Astrocyte (in vitro differentiated cells and primary cell): ENCODE measurements at regions not wholly inside any gene's neighbourhood (a gene's known extent, or its start where the extent isn't known, plus 50 kb on each side); places are given as distances from the start of the nearest gene placed in this dataset.

Experiments
- DNase-seq: peaks from one replicate; pipeline ENCODE4 v3.0.0-alpha.2; 2010; ENCODE audit warnings: low read depth
- FAIRE-seq: peaks from 2 replicates; lab custom pipeline; 2011; peaks lifted over from hg19 to GRCh38; lab: Jason Lieb, UNC
- H2AFZ ChIP-seq: 2 replicates; pipeline ENCODE4 v1.6.0; 2012; ENCODE audit warnings: low read depth, low read length, inconsistent platforms
- H3K27ac ChIP-seq: 2 replicates; pipeline ENCODE4 v1.5.1; 2011; ENCODE audit warnings: low read depth, low read length, inconsistent platforms
- H3K27me3 ChIP-seq: 2 replicates; pipeline ENCODE4 v1.6.0; 2011; ENCODE audit warnings: low read length, inconsistent platforms; ENCODE audit not compliant: insufficient read depth
- H3K36me3 ChIP-seq: 2 replicates; pipeline ENCODE4 v1.5.1; 2011; ENCODE audit warnings: low read length, inconsistent platforms; ENCODE audit not compliant: insufficient read depth
- H3K4me1 ChIP-seq: 2 replicates; pipeline ENCODE4 v1.5.1; 2011; ENCODE audit warnings: low read length, inconsistent platforms; ENCODE audit not compliant: insufficient read depth
- H3K4me2 ChIP-seq: 2 replicates; pipeline ENCODE4 v1.6.0; 2012; ENCODE audit warnings: low read length, inconsistent platforms
- H3K4me3 ChIP-seq: 2 replicates; pipeline ENCODE4 v1.5.1; 2011; ENCODE audit warnings: low read depth, mild to moderate bottlenecking, low read length, inconsistent platforms; ENCODE audit not compliant: insufficient read depth
- H3K79me2 ChIP-seq: 2 replicates; pipeline ENCODE4 v1.6.0; 2012; ENCODE audit warnings: mild to moderate bottlenecking, low read length, inconsistent platforms; ENCODE audit not compliant: insufficient read depth
- H3K9ac ChIP-seq: 2 replicates; pipeline ENCODE4 v1.6.0; 2012; ENCODE audit warnings: mild to moderate bottlenecking, low read length, inconsistent platforms
- H3K9me3 ChIP-seq: 2 replicates; pipeline ENCODE4 v1.5.1; 2012; ENCODE audit warnings: low read depth, mild to moderate bottlenecking, low read length, inconsistent platforms; ENCODE audit not compliant: insufficient read depth
- H4K20me1 ChIP-seq: 2 replicates; pipeline ENCODE4 v1.6.0; 2012; ENCODE audit warnings: low read length, inconsistent platforms; ENCODE audit not compliant: insufficient read depth
- H3K27ac Mint-ChIP-seq: one replicate; pipeline ENCODE4 v1.8.0; 2021; ENCODE audit warnings: mild to moderate bottlenecking, mixed read lengths; ENCODE audit not compliant: unreplicated experiment
- H3K27me3 Mint-ChIP-seq: one replicate; pipeline ENCODE4 v1.8.0; 2021; ENCODE audit warnings: low read depth, mixed read lengths; ENCODE audit not compliant: unreplicated experiment
- H3K36me3 Mint-ChIP-seq: one replicate; pipeline ENCODE4 v1.8.0; 2021; ENCODE audit warnings: low read depth, mixed read lengths; ENCODE audit not compliant: unreplicated experiment
- H3K4me1 Mint-ChIP-seq: one replicate; pipeline ENCODE4 v1.8.0; 2021; ENCODE audit warnings: low read depth, mixed read lengths; ENCODE audit not compliant: unreplicated experiment
- H3K4me3 Mint-ChIP-seq: one replicate; pipeline ENCODE4 v1.8.0; 2021; ENCODE audit warnings: mild to moderate bottlenecking, moderate library complexity, mixed read lengths; ENCODE audit not compliant: unreplicated experiment
- H3K9me3 Mint-ChIP-seq: one replicate; pipeline ENCODE4 v1.8.0; 2021; ENCODE audit warnings: mild to moderate bottlenecking, mixed read lengths; ENCODE audit not compliant: unreplicated experiment
- CTCF ChIP-seq: IDR thresholded peaks from 2 replicates; pipeline ENCODE4 v1.5.1; 2011; ENCODE audit warnings: low read depth, mild to moderate bottlenecking, inconsistent platforms, low read length, moderate library complexity; ENCODE audit not compliant: insufficient read depth
- EZH2 ChIP-seq: IDR thresholded peaks from 2 replicates; pipeline ENCODE4 v1.6.1; 2012; ENCODE audit warnings: mild to moderate bottlenecking, low read length, inconsistent platforms; ENCODE audit not compliant: insufficient read depth

- H3K79me2 ChIP-seq, result no peaks in the 10 kb centered on the region
- Mint-ChIP-seq H3K4me3 (no peak overlapping the region), H3K36me3 (no peaks in the 10 kb centered on the region), H3K9me3 (no peaks in the 10 kb centered on the region), H3K4me1 (no peaks in the 10 kb centered on the region), H3K27me3 (no peaks in the 10 kb centered on the region), H3K27ac (no peak overlapping the region)
- H3K4me1 ChIP-seq, result no peaks in the 10 kb centered on the region
- no peak overlapping the region for H3K9ac ChIP-seq
- H3K36me3 ChIP-seq, result no peaks in the 10 kb centered on the region
- no peak overlapping the region for H3K27ac ChIP-seq
- no peak for FAIRE-seq
- no peak for TF ChIP-seq EZH2
- TF ChIP-seq CTCF, result no peak
- no peak for DNase-seq
- H4K20me1 ChIP-seq, result no peaks in the 10 kb centered on the region
- no peaks in the 10 kb centered on the region for H3K27me3 ChIP-seq
- H2AFZ ChIP-seq, result no peak overlapping the region
- H3K4me2 ChIP-seq, result no peak overlapping the region
- H3K4me3 ChIP-seq, result no peak overlapping the region
- no peaks in the 10 kb centered on the region for H3K9me3 ChIP-seq
These were observed 739.3 kb upstream of the GCFC2 start for GRCh38 chr2:76450024-76450475.

GRCh38 chr2:76448956-76449355, 738.2 kb upstream of the GCFC2 start:
- no peaks in the 10 kb centered on the region for H3K9me3 Mint-ChIP-seq
- Histone ChIP-seq H3K36me3 (no peaks in the 10 kb centered on the region), H3K4me1 (no peaks in the 10 kb centered on the region), H4K20me1 (no peaks in the 10 kb centered on the region), H3K9ac (no peak overlapping the region), H3K79me2 (no peaks in the 10 kb centered on the region), H2AFZ (no peak overlapping the region), H3K4me2 (no peak overlapping the region), H3K4me3 (no peak overlapping the region), H3K27ac (no peak overlapping the region), H3K9me3 (no peaks in the 10 kb centered on the region), H3K27me3 (no peaks in the 10 kb centered on the region)
- H3K4me1 Mint-ChIP-seq, result no peaks in the 10 kb centered on the region
- FAIRE-seq, result no peak
- H3K27ac Mint-ChIP-seq, result no peak overlapping the region
- no peaks in the 10 kb centered on the region for H3K27me3 Mint-ChIP-seq
- no peaks in the 10 kb centered on the region for H3K36me3 Mint-ChIP-seq
- DNase-seq, result no peak
- H3K4me3 Mint-ChIP-seq, result no peak overlapping the region
- TF ChIP-seq CTCF, result no peak
- TF ChIP-seq EZH2, result no peak

- no peaks in the 10 kb centered on the region for H3K79me2 ChIP-seq
- H3K4me1 ChIP-seq, result no peaks in the 10 kb centered on the region
- no peaks in the 10 kb centered on the region for H3K36me3 ChIP-seq
- no peak overlapping the region for H3K27ac Mint-ChIP-seq
- H3K4me3 ChIP-seq, result no peak overlapping the region
- no peak overlapping the region for H3K27ac ChIP-seq
- FAIRE-seq, result no peak
- no peak for DNase-seq
- H3K4me1 Mint-ChIP-seq, result no peaks in the 10 kb centered on the region
- H3K4me2 ChIP-seq, result no peak overlapping the region
- no peaks in the 10 kb centered on the region for H4K20me1 ChIP-seq
- H3K27me3 ChIP-seq, result no peaks in the 10 kb centered on the region
- no peak overlapping the region for H3K9ac ChIP-seq
- H3K36me3 Mint-ChIP-seq, result no peaks in the 10 kb centered on the region
- no peaks in the 10 kb centered on the region for H3K9me3 ChIP-seq
- no peaks in the 10 kb centered on the region for H3K27me3 Mint-ChIP-seq
- H3K4me3 Mint-ChIP-seq, result no peak overlapping the region
- no peak overlapping the region for H2AFZ ChIP-seq
- H3K9me3 Mint-ChIP-seq, result no peaks in the 10 kb centered on the region
- no peak for TF ChIP-seq EZH2
- no peak for TF ChIP-seq CTCF
These were observed 736.6 kb upstream of the GCFC2 start for GRCh38 chr2:76447294-76447693.
